HG02642 (cell line): ENCODE measurements at regions not wholly inside any gene's neighbourhood (a gene's known extent, or its start where the extent isn't known, plus 50 kb on each side); places are given as distances from the start of the nearest gene placed in this dataset.

Experiments used
- ATAC-seq: cut with Tn5 transposase; IDR thresholded peaks from one replicate; pipeline ENCODE4 v1.9.1; 2021; ENCODE audit warnings: mild to moderate bottlenecking; ENCODE audit not compliant: unreplicated experiment, poor library complexity

GRCh38 chr16:86103320-86103719 is 204.4 kb downstream of the IRF8 start:
- ATAC-seq: no peak

DNA sequence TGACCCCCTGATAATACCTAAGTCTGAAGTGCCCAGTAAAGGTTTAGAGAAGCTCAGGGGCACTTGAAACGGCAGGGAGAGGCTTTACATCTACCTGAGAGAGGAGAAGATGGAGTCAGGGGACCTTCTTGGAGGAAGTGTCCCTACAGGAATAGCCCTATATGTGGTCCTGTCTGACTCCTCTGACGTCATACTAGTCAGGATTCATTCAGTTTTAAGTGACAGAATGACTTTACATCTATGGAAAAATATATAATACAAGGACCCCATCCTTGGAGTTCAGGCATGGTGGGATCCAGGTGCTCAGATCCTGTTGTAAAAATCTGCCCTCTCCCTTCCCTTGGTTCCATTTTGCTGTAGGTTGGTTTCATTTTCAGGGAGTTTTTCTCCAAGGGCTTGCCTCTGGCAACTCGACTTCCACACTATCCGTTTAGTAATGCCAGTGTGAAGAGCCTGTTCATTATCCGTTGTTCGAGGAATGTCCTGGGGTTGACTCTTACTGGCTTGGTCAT is 205.6 kb downstream of the IRF8 start:
- ATAC-seq: no peak

DNA sequence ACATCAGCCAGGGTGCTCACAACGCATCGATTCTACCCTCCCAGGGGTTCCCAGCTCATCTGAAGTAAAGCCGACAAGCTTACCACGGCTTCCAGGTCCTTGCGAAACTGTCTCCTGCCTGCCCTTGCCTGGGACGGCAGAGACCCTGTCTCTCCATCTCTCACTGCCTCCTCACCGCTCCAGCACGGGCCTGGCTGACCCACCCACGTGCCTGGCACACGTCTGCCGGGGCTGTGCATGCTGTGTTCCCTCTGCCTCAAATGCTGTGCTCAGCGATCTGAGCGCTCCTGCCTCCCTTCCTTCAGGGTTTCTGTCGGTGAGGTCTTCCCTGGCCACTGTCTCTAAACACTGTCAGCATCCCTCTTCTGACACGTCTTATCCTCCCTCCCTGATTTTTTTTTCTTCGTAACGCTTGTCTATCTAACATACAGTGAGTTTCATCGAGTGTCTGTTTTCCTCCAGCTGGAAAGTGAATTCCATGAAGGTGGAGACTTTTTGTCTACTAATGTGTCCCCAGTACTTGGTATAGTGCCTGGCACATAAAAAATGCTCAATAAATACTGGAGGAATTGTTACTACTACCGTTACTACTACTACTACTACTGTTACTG is 208.4 kb downstream of the IRF8 start:
- no peak for ATAC-seq

DNA sequence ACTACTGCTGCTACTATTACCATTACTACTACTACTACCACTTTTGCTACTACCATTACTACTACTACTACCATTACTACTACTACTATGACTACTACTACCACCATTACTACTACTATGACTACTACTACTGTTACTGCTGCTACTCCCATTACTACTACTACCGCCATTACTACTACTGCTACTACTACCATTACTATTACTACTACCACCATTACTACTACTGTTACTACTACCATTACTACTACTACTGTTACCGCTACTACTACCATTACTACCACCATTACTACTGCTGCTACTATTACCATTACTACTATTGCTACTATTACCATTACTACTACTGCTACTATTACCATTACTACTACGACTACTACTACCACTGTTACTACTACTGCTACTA is 209.1 kb downstream of the IRF8 start:
- no peak for ATAC-seq

DNA sequence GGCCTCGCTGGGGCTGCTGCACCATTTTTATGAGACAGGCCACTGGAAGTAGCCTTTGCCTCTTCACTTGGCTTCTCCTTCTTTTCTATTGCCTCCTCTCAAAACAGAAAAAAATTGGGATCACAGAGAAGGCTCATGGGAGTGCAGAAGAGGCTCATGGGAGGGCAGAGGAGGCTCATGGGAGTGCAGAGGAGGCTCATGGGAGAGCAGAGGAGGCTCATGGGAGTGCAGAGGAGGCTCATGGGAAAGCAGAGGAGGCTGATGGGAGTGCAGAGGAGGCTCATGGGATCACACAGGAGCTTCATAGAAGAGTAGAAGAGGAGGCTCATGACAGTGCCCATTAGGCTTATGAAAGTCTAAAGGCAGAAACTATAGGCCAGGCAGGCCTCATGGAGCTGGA is 211.2 kb downstream of the IRF8 start:
- ATAC-seq: no peak

DNA sequence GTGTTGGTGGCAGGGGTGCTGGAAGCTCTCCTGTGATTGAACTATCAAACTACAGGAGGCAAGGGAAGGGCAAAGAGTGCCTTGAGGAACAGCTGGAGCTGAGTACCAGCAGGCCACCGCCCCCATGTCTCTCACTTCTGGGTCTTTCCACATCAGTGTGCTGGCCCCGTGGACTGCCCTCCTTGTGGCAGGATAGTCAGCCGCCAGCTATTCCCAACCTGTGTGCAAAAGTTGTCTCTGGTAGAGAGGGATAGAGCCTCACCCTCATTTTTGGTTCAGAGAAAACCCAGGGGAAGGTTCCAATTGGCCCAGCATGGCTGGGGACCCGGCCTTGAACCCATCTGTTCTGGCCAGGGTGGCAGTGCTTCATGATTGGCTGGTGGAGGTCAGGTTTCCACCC is 211.8 kb downstream of the IRF8 start:
- no peak for ATAC-seq

GRCh38 chr16:86112178-86112577 is 213.2 kb downstream of the IRF8 start:
- no peak for ATAC-seq

GRCh38 chr16:86117235-86117634 is 218.3 kb downstream of the IRF8 start:
- no peak for ATAC-seq

DNA sequence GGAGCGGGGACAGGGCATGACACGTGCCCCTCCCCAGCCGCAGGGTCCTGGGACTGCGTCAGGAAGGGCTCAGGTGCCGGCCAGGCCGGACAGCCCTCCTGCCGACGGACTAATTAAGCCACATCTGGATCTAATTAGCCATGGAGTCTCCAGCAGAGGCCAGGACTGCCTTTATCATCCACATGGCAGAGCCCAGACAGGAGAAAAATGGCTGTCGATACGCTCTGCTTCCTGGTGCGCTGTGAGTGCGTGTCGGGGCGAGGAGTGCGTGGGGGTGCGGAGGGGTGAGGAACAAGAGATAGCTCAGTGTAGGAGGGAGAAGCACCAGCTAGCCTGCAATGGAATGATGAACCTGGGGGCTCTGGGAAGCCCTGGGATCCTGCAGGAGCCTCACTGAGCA is 218.8 kb downstream of the IRF8 start:
- ATAC-seq: no peak

DNA sequence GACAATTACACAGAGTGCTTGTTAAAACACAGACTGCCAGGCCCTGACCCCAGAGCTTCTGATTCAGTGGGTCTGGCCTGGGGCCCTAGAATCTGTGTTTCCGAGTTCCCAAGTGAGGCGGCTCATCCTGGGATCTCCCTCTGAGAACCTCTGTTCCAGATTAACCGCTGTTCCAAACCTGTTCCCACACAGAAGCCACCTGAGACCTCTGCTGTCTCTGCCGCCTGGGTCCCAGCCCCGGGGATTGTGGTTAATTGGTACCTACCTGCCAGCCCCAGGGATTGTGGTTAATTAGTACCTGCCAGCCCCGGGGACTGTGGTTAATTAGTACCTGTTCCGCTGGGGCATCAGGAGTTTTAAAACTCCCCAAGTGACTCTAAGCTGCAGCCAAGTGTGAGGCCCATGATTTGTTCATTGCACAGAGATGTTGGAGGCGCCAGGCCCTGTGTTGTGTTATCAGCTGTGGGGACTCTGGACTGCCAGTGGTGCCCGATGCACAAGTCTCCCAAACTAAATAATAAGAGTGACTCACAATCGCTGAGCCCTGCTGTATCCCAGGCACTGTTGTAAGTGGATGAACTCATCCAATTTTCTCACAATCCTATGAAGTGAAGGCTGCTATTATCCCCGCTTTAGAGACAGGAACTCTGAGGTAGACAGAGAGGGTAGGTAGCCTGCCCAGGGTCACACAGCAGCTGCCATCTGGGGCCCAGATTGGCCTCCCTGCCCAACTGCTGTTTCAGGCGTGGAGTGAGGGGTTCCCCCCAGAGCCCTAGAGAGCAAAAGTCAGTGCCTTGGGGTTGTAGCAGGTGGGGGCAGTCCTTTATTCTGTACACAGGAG is 219.7 kb downstream of the IRF8 start:
- no peak for ATAC-seq

DNA sequence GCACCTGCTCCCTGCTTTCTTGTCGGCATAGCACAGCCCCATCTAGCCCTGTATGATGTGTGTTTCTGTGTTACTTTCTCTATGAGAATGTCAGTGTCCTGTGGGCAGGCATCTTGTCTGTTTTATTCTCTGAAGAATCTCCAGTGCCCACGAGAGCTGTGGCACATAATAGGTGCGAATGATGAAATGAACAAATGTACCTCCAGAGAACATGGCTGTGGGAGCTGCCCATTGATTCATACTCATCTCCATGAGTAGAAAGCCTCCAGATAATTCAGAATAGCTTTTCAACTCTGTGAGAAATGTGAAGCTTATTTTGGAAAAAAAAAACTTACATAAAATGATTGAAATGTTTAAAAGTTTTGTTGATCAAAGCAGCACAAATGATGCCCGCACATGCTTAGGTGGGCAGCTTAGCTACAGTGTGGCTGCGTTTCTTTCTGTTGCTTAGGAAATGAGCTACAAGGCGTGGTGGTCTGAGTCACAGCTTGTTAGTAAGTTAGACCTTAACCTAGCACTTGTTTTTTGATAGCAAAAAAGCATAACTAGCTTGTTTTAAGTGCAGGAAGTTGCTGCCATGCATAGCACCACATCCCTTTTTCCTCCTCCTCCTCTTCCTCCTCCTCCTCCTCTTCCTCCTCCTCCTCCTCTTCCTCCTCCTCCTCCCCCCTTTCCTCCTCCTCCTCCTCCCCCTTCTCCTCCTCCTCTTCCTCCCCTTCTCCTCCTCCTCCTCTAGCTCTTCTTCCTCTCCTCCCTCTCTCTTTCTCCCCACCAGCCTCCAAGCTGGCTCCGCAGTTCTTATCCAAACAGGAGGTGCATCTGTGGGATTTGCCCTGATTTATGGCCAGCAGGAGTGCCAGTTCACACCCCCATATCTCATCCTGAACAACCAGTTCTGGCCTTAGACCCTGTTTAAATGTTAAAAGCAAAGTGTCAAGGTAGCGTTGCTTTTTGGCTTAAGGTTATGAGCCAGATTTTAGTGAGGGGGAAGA is 221.5 kb downstream of the IRF8 start:
- ATAC-seq: no peak

GRCh38 chr16:86121374-86122010 is 222.5 kb downstream of the IRF8 start:
- ATAC-seq: no peak

- ATAC-seq: no peak
These were observed 223.8 kb downstream of the IRF8 start for GRCh38 chr16:86122681-86123342.

- no peak for ATAC-seq
These were observed 225.4 kb downstream of the IRF8 start for GRCh38 chr16:86124321-86124720.

DNA sequence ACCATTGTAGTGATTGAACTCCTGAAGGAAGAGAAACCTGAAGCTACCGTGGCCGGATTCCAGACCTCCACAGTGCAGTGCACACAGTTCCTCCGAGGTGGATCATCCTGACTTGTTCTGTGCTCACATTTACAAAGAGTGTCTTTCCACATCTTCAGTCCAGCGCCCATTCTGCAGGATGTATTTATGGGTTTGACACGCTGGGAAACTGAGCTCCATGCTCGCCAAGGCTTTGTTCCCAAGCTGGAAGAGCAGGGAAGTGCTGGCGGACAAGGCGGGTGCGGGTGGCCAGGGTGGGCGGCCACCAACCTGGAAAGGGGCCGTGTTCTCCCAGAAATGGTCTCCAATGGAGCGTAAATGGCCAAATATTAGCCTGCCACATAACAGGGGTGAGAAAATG is 227.9 kb downstream of the IRF8 start:
- no peak for ATAC-seq

DNA sequence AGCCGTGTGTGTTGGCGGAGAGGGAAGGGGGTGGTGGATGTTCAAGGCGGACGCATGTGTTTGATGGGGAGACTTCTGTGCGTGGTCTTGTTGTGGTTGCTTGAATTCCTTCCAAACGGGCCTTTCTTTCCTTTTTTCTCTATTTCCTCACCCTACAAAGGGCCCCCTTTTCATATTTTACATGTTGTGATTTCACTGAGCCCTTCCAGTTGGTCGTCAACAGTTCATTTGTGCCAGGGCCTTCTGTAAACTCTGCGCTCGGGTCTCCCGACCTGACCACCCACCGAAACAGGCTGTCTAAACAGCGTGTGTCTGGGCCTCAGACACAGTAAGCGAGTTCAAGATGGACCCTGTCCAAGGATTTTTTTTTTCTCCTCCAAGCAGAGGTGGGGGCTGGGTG is 228.4 kb downstream of the IRF8 start:
- no peak for ATAC-seq

GRCh38 chr16:86128246-86128645 is 229.3 kb downstream of the IRF8 start:
- no peak for ATAC-seq

DNA sequence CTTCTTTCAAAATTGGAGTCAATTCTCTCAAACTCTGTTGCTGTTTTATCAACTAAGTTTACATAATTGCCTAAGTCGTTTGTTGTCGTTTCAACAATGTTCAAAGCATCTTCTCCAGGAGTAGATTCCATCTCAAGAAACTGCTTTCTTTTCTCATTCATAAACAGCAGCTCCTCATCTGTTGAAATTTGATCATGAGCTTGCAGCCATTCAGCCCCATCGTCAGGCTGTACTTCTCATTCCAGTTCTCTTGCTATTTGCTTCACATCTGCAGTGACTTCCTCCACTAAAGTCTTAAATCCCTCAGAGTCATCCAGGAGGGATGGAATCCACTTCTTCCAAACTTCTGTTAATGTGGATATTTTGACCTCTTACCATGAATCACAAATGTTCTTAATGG is 230.6 kb downstream of the IRF8 start:
- ATAC-seq: no peak

DNA sequence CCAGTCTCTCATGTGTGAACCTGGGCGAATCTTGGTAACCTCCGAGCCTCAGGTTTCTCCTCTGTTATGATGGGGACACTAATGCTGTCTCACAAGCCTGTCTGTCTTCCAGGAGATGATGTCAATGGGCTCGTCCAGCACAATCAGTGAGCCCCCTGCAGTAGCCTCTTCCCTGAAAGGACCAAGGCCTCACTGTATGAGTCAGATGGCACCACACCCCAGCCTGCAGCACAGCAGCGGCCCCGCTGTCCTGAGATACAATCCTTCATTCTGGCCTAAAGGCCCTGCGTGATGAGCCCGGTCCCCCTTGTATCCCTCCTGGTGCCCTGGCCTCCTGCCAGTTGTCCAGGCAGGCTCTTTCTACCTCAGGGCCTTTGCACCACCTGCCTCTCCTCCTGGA is 234.4 kb downstream of the IRF8 start:
- no peak for ATAC-seq
